Natural killer cell treated with Interleukin-12 subunit alpha and Interleukin-12 subunit beta and Interleukin-15 and Interleukin-18, amount 100 ng/mL, for 72 hours (primary cell): ENCODE measurements at regions not wholly inside any gene's neighbourhood (a gene's known extent, or its start where the extent isn't known, plus 50 kb on each side); places are given as distances from the start of the nearest gene placed in this dataset.
"Not testable (repeated sequence)": the region's sequence is repeated elsewhere in the genome, so short reads cannot be mapped to it uniquely, and the experiment has no call there.

Experiments
- ATAC-seq, 2 donors: fragments of 150-1000 bp; cut with Tn5 transposase in 1 of 2; sonication (Bioruptor Pico), chemical (Tn5 transposase) in 1 of 2; 2 replicates each; pipeline ENCODE4 v1.10.0; 2021
- DNase-seq: peaks from one replicate; pipeline ENCODE4 v3.0.0; 2022; ENCODE audit warnings: low spot score
- H3K27ac Mint-ChIP-seq, 2 donors: 1 replicate in 1 of 2; 2 replicates in 1 of 2; pipeline ENCODE4 v1.8.0; 2022; ENCODE audit warnings: mixed read lengths in 2 of 2, mild to moderate bottlenecking in 1 of 2, moderate library complexity in 1 of 2
- H3K27me3 Mint-ChIP-seq, 2 donors: 1 replicate in 1 of 2; 2 replicates in 1 of 2; pipeline ENCODE4 v1.8.0; 2022; ENCODE audit warnings: mixed read lengths in 2 of 2
- H3K36me3 Mint-ChIP-seq: one replicate; pipeline ENCODE4 v1.8.0; 2022; ENCODE audit warnings: mixed read lengths
- H3K4me1 Mint-ChIP-seq, 2 donors: 1 replicate in 1 of 2; 2 replicates in 1 of 2; pipeline ENCODE4 v1.8.0; 2022; ENCODE audit warnings: low read depth in 2 of 2, mixed read lengths in 2 of 2, mild to moderate bottlenecking in 1 of 2
- H3K4me3 Mint-ChIP-seq: one replicate; pipeline ENCODE4 v1.8.0; 2022; ENCODE audit warnings: mixed read lengths
- H3K9me3 Mint-ChIP-seq: 2 replicates; pipeline ENCODE4 v1.8.0; 2022; ENCODE audit warnings: mixed read lengths

DNA sequence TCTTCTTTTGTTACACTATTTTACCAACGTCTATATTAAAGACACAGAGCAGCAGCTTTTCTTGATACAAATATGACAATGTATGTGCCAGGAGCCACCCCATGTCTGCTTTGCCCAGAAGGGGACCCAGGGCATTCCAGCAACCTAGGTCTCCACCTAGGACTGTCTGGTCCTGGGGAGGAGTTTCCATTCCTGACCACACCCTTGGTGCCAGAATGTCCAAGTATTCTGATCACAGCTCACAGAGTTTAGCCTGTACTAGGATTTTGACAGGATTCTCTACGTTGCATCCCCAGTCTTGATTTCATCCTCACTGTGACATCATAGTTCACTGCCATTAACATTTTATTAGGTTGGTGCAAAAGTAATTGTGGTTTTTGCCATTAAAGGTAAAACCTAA lies 224.7 kb downstream of the SREK1 start:
- ATAC-seq: peak in 1 of 2 donors; percentile 45
- H3K27ac Mint-ChIP-seq: no peak overlapping the region

DNA sequence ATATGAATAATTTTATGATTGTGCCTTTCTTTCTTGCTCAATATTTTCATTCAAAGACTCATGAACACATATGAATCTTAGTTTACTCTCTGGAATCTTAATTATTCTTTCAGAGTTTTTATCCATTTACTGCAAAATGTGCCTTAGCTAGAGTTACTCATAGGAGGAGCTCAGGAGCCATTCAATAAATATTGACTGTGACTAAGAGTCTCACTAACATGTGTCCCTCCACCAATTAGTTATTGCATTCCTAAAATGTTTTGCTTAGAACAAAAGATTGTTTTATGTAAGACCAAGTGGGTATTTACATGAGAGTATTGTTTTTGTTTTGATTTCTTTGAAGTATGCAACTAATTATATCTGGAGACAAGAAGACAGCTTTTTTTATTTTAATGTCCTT lies 218.4 kb upstream of the MAST4 start:
- DNase-seq: no peak
- Mint-ChIP-seq H3K27ac (no peak overlapping the region), H3K36me3 (no peaks in the 10 kb centered on the region), H3K4me1 (no peaks in the 10 kb centered on the region), H3K9me3 (no peaks in the 10 kb centered on the region), H3K27me3 (peaks cover under 1 to 13% of the 10 kb centered on the region in 2 donors), H3K4me3 (no peak overlapping the region)
- no peak for ATAC-seq

More for the DNA sequence above, 224.7 kb downstream of the SREK1 start:
- Mint-ChIP-seq H3K36me3 (no peaks in the 10 kb centered on the region), H3K9me3 (no peaks in the 10 kb centered on the region), H3K27me3 (peaks cover 9 to 14% of the 10 kb centered on the region in 2 donors), H3K4me1 (no peaks in the 10 kb centered on the region), H3K4me3 (no peak overlapping the region)
- DNase-seq: no peak

- H3K36me3 Mint-ChIP-seq: no peaks in the 10 kb centered on the region
- H3K4me3 Mint-ChIP-seq: no peak overlapping the region
- ATAC-seq (no peak), DNase-seq (no peak)
- H3K27ac Mint-ChIP-seq: no peak overlapping the region
- H3K27me3 Mint-ChIP-seq: peaks cover 0 to 13% of the 10 kb centered on the region in 2 donors
- H3K4me1 Mint-ChIP-seq: no peaks in the 10 kb centered on the region
- no peaks in the 10 kb centered on the region for H3K9me3 Mint-ChIP-seq
Measured at GRCh38 chr5:66378407-66378806, 217.8 kb upstream of the MAST4 start.

GRCh38 chr5:66382152-66382551 lies 214.0 kb upstream of the MAST4 start:
- ATAC-seq (no peak), DNase-seq (no peak)
- H3K36me3 Mint-ChIP-seq: no peaks in the 10 kb centered on the region
- no peak overlapping the region for H3K4me3 Mint-ChIP-seq
- H3K9me3 Mint-ChIP-seq: no peaks in the 10 kb centered on the region
- H3K27ac Mint-ChIP-seq: no peak overlapping the region
- H3K27me3 Mint-ChIP-seq: peaks cover 0 to 3% of the 10 kb centered on the region in 2 donors
- no peaks in the 10 kb centered on the region for H3K4me1 Mint-ChIP-seq

- H3K9me3 Mint-ChIP-seq, ATAC-seq, H3K27ac Mint-ChIP-seq, H3K4me3 Mint-ChIP-seq, H3K36me3 Mint-ChIP-seq, DNase-seq, H3K4me1 Mint-ChIP-seq: not testable (repeated sequence)
- peaks cover 2 to 32% of the 10 kb centered on the region in 2 donors for H3K27me3 Mint-ChIP-seq
Measured at GRCh38 chr5:66405145-66405544, 191.0 kb upstream of the MAST4 start.

GRCh38 chr5:66406761-66407336 lies 189.3 kb upstream of the MAST4 start:
- DNase-seq (no peak), ATAC-seq (no peak)
- H3K4me3 Mint-ChIP-seq: no peak overlapping the region
- no peak overlapping the region for H3K27ac Mint-ChIP-seq
- H3K9me3 Mint-ChIP-seq: peaks cover 4% of the 10 kb centered on the region
- peaks cover 2 to 31% of the 10 kb centered on the region in 2 donors for H3K27me3 Mint-ChIP-seq
- H3K36me3 Mint-ChIP-seq: peaks cover 6% of the 10 kb centered on the region
- no peaks in the 10 kb centered on the region for H3K4me1 Mint-ChIP-seq

- no peaks in the 10 kb centered on the region for H3K4me1 Mint-ChIP-seq
- no peak overlapping the region for H3K4me3 Mint-ChIP-seq
- ATAC-seq (no peak), DNase-seq (no peak)
- H3K9me3 Mint-ChIP-seq: peaks cover 4% of the 10 kb centered on the region
- H3K36me3 Mint-ChIP-seq: peaks cover 6% of the 10 kb centered on the region
- no peak overlapping the region for H3K27ac Mint-ChIP-seq
- H3K27me3 Mint-ChIP-seq: peaks cover 2 to 22% of the 10 kb centered on the region in 2 donors
Measured at GRCh38 chr5:66407765-66408164, 188.4 kb upstream of the MAST4 start.

DNA sequence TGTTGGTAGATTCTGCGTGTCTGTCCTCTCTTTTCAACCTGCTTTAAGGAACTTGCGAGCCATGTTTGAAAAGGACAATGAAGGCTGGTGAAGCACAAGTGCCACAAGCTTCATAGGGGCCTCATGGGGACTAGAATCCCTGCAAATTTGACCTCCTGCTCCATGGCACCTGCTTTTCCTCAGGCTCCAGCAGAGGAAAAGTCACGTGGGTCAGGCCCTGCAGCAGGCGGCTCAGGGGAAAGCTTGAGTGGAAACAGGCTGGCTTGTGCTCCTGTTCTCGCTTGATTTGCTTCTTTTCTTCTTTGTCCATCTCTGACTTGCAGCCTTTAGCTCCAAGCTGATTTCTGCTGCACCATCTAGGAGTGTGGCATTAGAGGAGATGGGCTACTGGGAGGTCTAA lies 187.6 kb upstream of the MAST4 start:
- Mint-ChIP-seq H3K9me3 (peaks cover 4% of the 10 kb centered on the region), H3K4me3 (no peak overlapping the region), H3K27ac (no peak overlapping the region), H3K36me3 (peaks cover 6% of the 10 kb centered on the region), H3K27me3 (peaks cover 2 to 16% of the 10 kb centered on the region in 2 donors), H3K4me1 (no peaks in the 10 kb centered on the region)
- ATAC-seq (no peak), DNase-seq (no peak)

DNA sequence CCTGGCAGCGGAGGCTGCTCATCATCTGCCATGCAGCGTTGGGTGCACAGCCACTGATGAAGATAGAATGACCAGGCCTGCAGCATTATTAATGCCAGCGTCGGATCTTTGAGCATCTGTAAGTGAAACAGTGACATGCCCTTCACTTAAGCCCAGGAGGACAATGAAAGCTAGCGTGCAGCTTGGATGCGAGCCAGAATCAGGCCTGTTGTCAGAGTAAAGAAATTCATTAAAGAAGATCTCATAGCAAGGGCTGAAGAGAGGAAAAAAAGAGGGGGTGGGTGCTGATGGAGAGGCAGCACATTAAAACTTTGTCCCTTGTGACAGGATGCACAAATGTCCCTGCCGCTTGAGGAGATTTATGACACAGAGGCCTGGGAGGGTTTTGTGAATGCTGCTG lies 186.1 kb upstream of the MAST4 start:
- Mint-ChIP-seq H3K4me1 (no peaks in the 10 kb centered on the region), H3K27me3 (peaks cover 3 to 15% of the 10 kb centered on the region in 2 donors), H3K36me3 (no peaks in the 10 kb centered on the region), H3K27ac (no peak overlapping the region), H3K4me3 (no peak overlapping the region), H3K9me3 (peaks cover 4% of the 10 kb centered on the region)
- DNase-seq (no peak), ATAC-seq (no peak)

- DNase-seq: no peak
- no peak for ATAC-seq
- H3K27ac Mint-ChIP-seq: no peak overlapping the region
- peaks cover 4% of the 10 kb centered on the region for H3K9me3 Mint-ChIP-seq
- H3K4me3 Mint-ChIP-seq: no peak overlapping the region
- H3K27me3 Mint-ChIP-seq: peaks cover 3 to 15% of the 10 kb centered on the region in 2 donors
- no peaks in the 10 kb centered on the region for H3K36me3 Mint-ChIP-seq
- no peaks in the 10 kb centered on the region for H3K4me1 Mint-ChIP-seq
Measured at GRCh38 chr5:66411701-66412100, 184.5 kb upstream of the MAST4 start.

GRCh38 chr5:66413931-66414330 lies 182.3 kb upstream of the MAST4 start:
- ATAC-seq: no peak
- H3K4me3 Mint-ChIP-seq: no peak overlapping the region
- H3K27ac Mint-ChIP-seq: no peak overlapping the region
- peaks cover 4% of the 10 kb centered on the region for H3K9me3 Mint-ChIP-seq
- DNase-seq: no peak
- no peaks in the 10 kb centered on the region for H3K4me1 Mint-ChIP-seq
- peaks cover 3 to 13% of the 10 kb centered on the region in 2 donors for H3K27me3 Mint-ChIP-seq
- H3K36me3 Mint-ChIP-seq: no peaks in the 10 kb centered on the region

GRCh38 chr5:66415208-66415607 lies 181.0 kb upstream of the MAST4 start:
- Mint-ChIP-seq H3K4me1 (no peaks in the 10 kb centered on the region), H3K27ac (no peak overlapping the region), H3K36me3 (no peaks in the 10 kb centered on the region), H3K4me3 (no peak overlapping the region), H3K27me3 (peaks cover 3 to 8% of the 10 kb centered on the region in 2 donors), H3K9me3 (peaks cover 4% of the 10 kb centered on the region)
- no peak for DNase-seq
- no peak for ATAC-seq

GRCh38 chr5:66416698-66417097 lies 179.5 kb upstream of the MAST4 start:
- H3K27me3 Mint-ChIP-seq: peaks cover 8% of the 10 kb centered on the region in 2 donors
- DNase-seq (no peak), ATAC-seq (no peak)
- no peaks in the 10 kb centered on the region for H3K36me3 Mint-ChIP-seq
- H3K4me3 Mint-ChIP-seq: no peak overlapping the region
- H3K4me1 Mint-ChIP-seq: no peaks in the 10 kb centered on the region
- H3K9me3 Mint-ChIP-seq: peaks cover 5% of the 10 kb centered on the region
- no peak overlapping the region for H3K27ac Mint-ChIP-seq

GRCh38 chr5:66417781-66418180 lies 178.4 kb upstream of the MAST4 start:
- Mint-ChIP-seq H3K4me1 (no peaks in the 10 kb centered on the region), H3K27ac (no peak overlapping the region), H3K4me3 (no peak overlapping the region), H3K36me3 (no peaks in the 10 kb centered on the region), H3K9me3 (peaks cover 5% of the 10 kb centered on the region), H3K27me3 (peaks cover 8% of the 10 kb centered on the region in 2 donors)
- DNase-seq (no peak), ATAC-seq (no peak)

DNA sequence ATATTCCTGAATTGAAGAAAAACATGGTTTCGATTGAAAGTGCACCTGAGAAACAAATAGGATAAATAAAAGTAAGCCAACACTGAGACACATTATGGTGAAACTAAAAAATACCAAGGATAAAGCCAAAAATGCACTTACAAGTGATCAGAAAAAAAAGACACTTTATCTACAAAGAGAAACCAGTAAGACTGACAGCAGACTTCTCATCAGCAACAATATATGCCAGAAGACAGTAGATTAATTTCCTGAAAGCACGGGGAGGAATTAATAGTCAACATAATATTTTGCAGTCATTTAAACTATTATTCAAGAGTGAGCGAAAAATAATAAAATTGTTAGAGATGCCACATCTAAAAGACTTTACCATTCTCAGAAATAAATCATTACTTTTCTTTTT lies 172.7 kb upstream of the MAST4 start:
- Mint-ChIP-seq H3K4me3 (no peak overlapping the region), H3K4me1 (no peaks in the 10 kb centered on the region), H3K36me3 (no peaks in the 10 kb centered on the region), H3K27ac (no peak overlapping the region), H3K9me3 (peaks cover 10% of the 10 kb centered on the region), H3K27me3 (peaks cover 4 to 7% of the 10 kb centered on the region in 2 donors)
- ATAC-seq (no peak), DNase-seq (no peak)
